Stromal cell of bone marrow (primary cell): ENCODE measurements at regions not wholly inside any gene's neighbourhood (a gene's known extent, or its start where the extent isn't known, plus 50 kb on each side); places are given as distances from the start of the nearest gene placed in this dataset.

Experiments used
- DNase-seq: peaks from one replicate; pipeline ENCODE4 v3.0.0-alpha.2; 2012; ENCODE audit warnings: low read depth

DNA sequence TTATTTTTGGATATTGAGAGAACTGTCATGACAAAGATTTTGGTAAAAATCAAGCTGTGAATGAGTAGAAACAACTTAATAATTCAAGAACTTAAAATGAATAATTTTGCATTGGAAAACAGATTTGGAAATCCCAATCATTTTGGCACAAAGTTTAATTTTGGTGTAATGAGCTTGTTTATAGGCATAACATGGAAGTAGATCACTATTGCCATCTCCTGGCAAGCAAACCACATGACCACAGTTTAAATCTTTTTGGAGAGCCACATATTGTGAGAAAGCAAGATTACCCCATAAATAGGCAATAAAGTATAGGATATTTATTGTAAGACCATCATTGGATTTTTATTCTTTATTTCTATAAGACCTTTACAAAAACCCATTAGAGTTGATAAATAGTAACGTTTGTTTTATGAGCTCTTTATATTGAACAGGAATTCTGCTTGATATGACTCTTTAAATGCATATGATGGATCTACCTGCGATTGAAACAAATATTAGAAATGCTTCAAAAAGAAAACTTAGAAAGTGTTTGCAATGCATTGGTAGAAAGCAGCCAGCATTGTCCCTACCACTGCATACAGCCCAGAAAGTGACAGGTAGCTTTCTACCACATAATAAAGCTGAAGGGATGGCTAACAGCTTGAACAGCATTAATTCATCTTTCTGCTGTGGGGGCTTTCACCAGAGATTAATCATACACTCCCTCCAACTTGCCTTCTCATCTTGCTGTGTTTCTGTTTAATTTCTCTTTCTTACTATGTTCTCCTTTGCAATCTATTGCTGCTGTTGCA lies 766.8 kb downstream of the TBL1XR1 start:
- peak; percentile 41 for DNase-seq

DNA sequence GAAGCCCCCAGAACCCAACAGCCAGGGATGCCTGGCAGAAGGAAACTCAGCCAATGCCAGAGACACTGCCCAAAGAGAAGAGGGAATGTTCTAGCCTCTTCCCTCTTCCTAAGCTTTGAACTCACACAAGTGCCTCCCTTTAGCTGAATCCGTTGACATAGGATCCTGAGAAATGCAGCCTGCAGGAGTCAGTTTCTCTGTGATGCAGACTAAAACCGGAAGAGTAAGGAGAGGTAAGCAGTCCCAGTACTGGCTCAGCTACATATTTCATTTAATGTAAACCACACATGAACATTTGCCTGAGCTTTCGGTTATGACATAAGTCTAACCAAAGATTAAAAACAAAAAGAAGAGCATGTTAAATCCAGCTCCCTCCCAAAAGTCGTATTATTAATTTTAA lies 768.7 kb downstream of the TBL1XR1 start:
- DNase-seq = no peak

DNA sequence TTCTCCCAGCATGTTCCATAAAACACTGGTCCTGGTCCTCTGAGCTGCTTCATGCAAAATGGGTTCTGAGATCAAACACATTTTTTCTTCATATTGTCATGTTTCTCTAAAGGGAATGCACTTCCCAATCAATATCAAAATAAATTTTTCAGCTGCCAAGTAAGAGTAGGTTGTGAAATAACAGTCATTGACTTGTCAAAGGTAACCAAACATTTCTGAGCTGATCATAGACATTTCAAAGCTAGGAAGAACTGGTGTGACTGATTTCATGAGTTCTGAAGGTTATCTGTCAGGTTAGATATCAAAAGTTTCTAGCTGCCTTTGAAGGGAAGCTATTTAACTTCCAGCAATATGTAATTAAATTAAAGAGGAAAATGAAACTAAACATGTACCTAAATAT lies 770.9 kb downstream of the TBL1XR1 start:
- no peak for DNase-seq

DNA sequence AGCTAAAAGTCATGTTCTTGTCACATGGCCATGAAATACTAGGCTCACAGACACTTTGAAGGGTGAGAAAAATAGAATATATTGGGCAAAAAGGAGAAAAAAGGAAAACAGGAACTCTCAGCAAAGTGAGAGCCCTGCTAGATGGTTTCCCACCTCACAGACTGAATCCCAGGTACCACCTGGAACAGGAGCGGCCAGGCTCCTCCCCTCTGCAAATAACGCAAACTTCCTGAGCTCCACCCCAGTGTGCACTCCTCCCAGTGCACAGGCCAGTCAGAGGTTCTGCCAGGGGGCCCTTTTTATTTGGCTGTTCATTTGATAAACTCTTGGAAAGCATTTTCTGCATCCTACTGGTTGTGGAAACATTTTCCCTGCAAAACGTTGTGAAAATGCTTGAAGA lies 780.4 kb downstream of the TBL1XR1 start:
- no peak for DNase-seq

DNA sequence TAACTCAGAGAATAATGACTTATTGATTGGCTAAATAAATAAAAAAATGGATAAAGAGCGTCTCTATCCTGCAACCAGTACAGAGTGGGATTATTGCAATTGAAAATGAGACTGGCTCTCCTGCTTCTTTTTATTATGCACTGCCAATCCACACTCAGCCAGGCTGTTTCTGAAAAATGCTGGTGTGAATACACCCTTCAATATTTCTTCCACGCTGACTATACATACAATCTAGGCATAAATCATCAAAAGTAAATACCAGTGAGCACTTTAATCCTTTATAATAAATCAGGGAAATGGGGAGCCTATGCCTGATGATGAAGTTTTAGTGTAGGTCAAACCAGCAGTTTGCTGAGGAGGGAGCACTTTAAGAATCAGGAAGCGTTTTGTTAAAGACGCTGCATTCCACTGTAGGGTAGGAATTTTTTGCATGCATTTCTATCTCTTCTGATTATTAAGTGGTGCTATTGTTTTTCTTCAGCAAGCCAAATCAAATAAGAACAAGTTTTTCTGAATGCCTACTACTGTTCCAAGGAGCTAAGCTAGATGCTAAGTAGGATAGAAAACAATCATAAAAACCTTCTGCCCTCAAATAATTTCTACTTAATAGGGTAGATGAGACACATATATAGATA lies 781.5 kb downstream of the TBL1XR1 start:
- no peak for DNase-seq

DNA sequence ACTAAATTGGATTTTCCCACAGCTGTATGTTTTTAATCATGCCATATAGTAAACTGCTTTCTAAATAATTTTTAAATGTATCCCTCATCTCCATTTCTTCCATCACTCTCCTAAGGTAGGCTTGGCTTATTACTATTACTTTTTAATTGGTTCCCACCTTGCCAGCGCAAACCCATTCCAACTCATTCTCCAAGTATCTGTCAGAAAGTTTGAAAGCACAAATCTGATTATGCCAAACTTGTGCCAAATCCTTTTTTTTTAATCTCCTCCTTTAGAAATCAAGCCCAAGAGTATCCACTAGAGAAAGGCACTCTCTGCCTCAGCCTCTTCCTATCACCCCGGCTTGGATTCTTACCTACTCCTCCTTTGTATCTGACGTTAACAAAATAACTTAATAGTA lies 784.5 kb downstream of the TBL1XR1 start:
- no peak for DNase-seq

DNA sequence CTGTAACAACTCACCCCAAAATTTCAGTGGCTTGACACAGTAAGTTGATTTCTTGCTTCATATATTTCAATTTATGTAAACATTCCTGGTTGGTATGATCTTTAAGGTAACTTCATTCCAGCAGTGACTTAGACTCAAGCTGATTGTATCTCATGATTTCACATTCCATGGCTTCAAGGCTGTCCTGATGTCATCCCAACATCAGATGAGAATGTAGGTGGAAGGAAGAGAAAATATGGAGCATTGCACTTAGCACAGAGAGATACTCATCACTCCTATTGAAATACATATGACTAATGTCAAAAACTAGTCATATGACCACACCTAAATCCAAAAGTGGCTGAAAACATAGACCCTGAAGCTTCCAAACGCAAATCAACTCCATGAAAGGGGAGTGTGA lies 793.8 kb downstream of the TBL1XR1 start:
- no peak for DNase-seq

DNA sequence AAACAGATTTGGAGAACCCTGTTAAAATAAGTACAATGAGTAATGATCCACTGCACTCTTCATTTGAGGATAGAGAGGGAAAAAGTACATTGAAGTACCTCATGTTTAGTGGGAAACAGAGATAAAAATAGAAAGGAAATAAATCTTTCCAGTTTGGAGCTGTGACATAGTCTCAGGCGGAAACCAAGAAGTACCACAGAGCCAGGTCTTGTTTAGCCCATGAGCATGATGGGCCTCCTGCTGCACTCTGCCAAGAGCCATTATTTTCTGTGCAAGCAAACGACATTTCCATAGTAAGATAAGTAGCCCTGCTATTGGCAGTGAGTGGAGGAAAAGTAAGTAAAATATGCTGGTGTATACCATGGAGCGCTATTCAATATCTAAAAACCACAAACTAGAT lies 796.1 kb downstream of the TBL1XR1 start:
- DNase-seq = no peak

DNA sequence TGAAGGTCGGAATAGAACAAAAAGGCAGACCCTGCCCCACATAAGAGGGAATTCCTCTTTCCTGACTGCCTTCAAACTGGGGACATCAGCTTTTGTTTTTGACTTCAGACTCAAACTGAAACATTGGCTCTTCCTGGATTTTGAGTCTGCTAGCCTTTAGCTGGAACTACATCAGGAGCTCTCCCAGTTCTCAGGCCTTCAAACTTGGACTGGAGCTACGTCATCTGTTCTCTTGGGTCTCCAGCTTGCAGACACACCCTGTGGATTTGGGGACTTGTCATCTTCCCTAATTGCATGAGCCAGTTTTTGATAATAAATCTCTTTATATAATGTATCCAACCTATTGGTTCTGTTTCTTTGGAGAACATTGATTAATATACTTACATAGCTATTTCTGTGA lies 798.1 kb downstream of the TBL1XR1 start:
- DNase-seq = no peak

DNA sequence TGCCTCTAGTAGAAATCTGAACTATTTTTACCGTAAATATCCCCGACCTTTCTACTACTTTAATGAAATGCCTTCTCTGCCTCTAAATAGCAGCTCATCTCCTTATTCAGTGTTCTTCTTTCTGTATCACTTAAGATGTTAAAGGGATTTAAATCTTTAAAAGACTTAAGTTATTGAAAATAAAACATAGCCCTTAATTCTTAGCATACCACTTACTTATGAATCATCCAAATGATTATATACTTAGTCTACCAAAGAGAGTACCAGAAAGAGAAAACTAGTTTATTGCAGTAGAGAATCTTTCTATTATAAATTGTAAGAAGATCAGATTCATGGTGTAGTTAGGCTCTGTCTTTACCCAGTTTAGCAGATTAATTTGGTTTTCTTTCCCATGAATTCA lies 802.0 kb downstream of the TBL1XR1 start:
- no peak for DNase-seq

DNA sequence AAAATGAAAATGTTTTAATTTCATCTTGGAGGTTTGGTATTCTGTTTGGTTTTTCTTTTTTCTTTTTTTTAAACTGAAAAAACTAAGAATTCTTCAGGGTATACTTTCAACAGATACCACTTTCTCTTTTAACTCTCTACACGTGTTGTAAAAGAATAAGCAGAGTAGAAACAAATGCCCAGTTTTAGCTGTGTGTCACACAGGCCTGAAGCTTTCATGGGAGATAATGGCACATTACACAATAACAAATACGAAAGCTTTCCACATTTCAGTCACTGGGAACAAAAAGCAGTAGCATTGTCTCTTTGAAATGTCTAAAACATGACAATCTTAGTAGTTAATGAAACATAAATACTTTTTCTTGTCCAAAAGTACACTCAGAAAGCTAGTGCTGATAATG lies 818.5 kb downstream of the TBL1XR1 start:
- DNase-seq = no peak

DNA sequence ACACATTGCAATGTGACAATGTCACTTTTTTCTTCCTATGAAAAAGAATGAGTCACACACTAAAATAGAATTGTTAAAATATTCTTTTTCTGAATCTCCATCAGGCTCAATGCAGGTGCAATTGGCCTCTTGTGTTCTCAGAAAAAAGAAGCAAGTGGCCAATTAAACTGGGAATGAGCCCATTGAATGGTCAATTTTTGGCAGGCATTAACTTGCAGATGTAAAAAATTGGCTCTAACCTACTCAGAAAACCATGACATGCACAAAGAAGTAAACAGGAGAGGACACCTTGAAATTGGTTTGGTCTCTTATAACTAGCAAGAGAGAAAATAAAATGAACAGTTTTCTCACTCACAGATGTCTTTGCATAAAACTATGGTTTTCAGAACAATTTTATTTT lies 820.8 kb downstream of the TBL1XR1 start:
- no peak for DNase-seq

DNA sequence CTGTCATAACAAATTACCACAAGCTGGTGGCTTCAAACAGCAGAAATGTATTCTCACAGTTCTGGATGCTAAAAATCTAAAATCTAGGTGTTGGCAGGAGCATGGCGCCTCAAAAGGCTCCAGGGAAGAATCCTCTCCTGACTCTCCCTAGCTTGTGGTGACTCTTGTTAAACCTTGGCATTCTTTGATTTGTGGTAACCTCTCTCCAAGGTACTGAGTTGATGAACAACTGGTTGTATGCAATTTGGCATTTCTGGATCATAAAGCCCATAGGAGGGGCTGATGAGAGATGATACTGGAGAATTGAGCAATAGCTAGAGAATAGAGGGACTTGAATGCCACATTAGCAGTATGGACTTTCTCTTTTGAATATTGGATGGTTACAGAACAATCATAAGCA lies 821.8 kb downstream of the TBL1XR1 start:
- no peak for DNase-seq

DNA sequence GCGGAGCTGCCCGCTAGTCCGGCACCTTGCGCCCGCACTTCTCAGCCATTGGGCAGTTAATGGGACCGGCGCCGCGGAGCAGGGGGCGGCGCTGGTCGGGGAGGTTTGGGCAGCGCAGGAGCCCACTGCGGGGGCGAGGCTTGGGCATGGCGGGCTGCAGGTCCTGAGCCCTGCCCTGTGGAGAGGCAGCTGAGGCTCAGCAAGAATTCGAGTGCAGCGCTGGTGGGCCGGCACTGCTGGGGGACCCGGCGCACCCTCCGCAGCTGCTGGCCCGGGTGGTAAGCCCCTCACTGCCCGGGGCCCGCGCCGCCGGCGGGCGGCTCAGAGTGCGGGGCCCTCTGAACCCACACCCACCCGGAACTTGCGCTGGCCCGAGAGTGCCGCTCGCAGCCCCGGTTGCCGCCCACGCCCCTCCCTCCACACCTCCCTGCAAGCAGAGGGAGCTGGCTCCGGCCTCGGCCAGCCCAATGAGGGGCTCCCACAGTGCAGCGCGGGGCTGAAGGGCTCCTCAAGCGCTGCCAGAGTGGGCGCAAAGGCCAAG lies 835.0 kb downstream of the TBL1XR1 start:
- no peak for DNase-seq

DNA sequence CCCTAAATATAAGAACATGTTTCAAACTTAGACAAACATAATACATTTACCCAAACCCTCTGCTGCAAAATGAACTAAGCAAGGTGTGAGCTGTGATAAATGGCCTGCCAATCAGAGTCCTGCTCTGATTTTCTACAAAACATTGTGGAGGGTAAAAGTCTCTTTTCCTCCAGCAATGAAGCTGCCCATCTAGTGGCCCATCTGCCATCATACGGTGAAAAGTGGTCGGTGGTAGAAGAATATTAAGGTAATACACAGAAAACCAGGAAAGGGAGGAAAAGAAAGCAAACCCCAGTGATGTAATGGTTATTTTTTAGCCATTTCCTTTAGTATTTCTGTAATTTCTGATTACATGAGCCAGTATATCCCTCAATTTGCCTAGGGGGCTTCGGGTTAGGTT lies 838.1 kb downstream of the TBL1XR1 start:
- no peak for DNase-seq

DNA sequence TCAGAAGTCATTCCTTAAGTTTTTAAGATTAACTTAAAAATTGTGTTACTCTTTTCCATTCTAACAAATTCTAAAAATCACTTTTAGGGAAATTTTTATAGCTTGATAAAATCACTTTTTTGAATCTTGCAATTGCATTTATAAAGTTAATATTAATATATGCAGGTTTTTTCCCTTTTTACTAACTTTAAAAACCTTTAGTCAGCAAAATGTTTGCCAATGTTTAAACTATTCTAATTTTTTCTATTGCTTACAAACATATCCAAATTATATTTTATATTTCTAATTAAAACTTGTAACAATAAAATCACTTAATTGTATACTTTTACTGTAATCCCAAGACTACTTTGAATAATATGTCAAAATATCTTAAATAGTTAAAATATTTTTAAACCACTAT lies 839.4 kb downstream of the TBL1XR1 start:
- DNase-seq = no peak

DNA sequence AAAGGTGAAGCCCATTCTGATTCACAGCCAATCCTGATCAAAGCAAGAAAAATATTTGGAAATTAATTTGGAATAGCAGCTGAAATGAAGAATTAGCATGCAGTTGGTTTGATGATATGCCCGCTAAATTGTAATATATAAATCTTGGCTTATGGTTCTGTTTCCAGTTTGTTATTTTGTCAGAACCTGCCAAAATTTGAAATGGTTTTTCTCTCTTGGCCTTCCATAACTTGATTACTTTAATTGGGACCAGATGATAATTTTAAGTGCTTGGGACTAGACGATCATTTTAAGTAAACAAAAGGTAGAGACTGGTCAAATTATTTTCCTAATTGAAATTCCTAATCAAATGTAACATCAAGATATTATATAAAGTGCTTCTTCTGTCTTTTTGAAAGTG lies 842.4 kb downstream of the TBL1XR1 start:
- no peak for DNase-seq

DNA sequence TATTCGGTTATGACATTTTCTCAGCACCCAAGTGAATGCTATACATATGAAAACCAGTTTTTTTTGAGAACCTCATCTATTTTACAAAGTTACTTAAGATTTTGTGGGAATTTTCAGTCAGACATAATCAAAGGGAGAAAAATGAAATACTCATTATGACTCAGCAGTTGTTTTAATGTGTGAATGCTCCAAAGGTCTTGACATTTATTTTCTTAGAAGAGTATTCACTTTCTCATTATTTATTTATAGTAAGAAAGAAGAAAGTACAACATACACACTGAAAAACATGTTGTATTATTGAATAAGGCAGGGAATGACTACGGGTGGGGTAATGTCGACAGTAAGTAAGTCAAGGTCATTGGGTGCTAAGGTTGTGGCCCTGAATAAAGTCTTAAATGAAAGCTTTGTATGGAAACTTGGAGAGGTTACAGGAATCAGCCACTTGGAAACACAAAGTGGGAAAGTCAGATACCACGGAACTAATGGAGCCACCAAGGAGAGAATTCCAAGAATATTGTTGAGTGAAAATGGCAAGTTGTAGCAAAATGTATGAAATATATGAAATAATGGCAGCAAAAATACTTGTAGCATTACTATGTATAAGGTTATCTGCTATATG lies 844.5 kb downstream of the TBL1XR1 start:
- peak; percentile 21 for DNase-seq

DNA sequence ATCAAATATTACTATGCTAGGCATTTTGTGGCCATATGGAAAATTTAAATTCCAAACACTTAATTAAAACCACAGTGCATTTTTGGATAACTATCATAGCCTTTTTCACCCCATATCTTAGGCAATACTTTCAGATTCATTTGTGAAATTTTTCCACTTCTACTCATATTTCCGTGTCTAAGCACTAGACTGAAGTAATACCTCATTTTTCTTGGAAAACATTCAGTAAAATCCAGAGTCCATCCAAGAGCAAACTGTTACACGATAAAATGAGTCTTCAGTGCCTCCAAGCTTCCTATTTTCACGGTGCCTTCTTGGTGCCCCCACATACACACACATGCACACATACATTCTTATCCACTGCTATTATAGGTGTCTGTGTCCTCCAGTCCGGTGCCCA lies 845.9 kb downstream of the TBL1XR1 start:
- DNase-seq = peak; percentile 51

DNA sequence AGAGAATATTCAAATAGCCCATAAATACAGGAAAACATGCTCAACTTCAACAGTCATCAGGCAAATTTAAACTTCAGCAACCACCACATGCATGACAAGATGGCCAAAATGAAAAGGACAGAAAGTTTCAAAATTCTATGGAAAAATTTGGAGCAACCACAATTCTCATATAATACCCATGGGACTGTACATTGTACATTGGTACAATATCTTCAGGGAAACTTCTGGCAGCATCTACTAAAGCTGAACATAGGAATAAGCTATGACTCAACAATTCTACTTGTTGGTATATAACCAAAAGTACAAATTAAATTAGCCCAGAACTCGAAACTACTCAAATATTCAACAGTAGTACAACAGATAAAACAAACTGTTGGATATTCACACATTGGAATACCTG lies 847.6 kb downstream of the TBL1XR1 start:
- DNase-seq = no peak

DNA sequence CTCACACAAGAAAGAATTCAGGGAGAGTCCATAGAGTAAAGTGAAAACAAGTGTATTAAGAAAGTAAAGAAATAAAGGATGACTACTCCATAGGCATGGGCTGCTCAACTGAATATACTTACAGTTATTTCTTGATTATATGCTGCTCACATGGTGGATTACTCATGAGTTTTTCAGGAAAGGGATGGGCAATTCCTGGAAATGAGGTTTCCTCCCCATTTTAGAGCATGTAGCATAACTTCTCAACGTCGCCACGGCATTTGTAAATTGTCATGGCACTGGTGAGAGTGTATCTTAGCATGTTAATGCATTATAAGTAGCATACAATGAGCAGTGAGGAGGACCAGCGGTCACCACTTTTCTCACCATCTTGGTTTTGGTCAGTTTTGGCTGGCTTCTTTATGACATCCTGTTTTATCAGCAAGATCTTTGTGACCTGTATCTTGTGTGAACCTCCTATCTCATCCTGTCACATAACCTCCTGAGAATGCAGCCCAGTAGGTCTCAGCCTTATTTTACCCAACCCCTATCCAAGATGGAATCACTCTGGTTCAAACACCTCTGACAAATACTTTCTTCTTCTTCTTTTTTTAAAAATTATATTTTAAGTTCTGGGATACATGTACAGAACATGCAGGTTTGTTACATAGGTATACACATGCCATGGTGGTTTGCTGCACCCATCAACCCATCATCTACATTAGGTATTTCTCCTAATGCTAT lies 849.7 kb downstream of the TBL1XR1 start:
- no peak for DNase-seq

DNA sequence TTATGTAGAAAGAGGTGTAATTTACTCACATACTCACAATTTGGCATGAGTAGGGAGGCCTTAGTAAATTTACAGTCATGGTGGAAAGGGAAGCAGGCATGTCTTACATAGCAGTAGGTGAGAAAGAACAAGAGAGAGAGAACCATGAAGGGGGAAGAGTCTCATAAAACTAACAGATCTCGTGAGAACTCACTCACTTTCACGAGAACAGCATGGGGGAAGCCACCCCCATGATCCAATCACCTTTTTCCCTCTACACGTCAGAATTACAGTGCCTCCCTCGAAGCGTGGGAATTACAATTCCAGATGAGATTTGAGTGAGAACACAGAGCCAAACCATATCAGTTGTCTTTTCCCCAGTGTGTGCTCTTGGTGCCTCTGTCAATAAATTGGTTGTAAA lies 855.3 kb downstream of the TBL1XR1 start:
- DNase-seq = no peak

DNA sequence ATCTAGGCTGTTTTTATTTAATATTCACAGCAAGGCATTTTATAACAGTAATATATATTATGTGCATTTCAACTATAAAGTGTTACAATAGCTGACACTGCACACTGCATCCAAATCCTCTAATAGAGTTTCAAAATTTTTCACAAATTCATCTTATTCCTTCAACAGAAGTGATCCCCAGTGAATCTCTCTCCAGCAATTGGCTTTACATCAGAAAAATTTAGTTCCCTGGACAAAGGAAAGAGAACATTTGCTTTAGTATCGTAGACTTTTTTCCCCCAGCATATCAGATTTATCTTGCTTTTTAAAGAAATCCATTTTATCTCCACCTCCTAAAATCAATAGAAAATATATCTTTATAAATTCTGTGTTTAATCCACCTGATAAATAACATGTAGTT lies 868.6 kb downstream of the TBL1XR1 start:
- no peak for DNase-seq
